NCI-H1417 treated with DMSO at 0.1 percent for 48 hours (cell line): ENCODE measurements at regions not wholly inside any gene's neighbourhood (a gene's known extent, or its start where the extent isn't known, plus 50 kb on each side); places are given as distances from the start of the nearest gene placed in this dataset.
A peak's percentile ranks its signal among the peaks of the same experiment; 100 is the strongest.
"Not testable (repeated sequence)": the region's sequence is repeated elsewhere in the genome, so short reads cannot be mapped to it uniquely, and the experiment has no call there.

Source experiments
- DNase-seq: peaks from one replicate; lab custom pipeline; 2025; lab: John Stamatoyannopoulos, UW

GRCh38 chr12:20040831-20041230 is 327.5 kb upstream of the PDE3A start:
- DNase-seq = no peak

DNA sequence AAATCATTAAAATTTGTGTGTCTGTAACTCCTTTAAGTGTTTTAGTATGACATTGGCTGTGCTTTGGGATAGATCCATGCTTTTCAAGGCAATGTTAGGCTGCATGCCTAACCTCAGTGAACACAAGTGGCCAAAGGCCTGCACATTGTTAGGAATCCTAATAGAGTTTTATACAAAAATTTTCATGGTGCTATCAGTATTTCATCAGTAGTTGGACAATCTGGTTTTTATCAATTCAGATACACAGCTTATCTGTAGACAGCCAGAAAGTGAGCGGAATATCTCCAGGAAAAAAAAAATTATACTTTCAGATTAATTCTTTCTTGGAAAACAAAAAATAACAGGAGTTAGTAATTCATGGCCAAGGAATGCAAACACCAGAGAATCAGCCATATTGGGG is 324.0 kb upstream of the PDE3A start:
- no peak for DNase-seq

DNA sequence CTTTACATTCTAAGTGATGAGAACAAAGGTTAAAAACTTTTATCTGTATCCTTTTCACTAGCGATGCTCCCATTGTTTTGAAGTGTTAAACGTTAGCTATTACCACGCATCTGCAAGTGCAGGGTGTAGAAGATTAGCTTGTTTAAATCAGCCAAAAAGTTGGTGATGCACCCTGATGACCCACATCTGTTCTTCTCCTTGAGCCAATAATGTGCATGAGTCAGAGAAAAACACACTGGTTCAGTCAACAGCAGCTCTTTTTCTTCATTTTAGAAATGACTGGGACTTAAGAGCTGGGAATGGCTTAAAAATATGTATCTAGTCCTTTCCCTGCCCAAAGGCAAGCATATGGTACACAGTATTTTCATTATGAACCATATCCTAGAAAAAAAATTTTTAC is 323.5 kb upstream of the PDE3A start:
- no peak for DNase-seq

GRCh38 chr12:20047901-20048300 is 320.4 kb upstream of the PDE3A start:
- no peak for DNase-seq

DNA sequence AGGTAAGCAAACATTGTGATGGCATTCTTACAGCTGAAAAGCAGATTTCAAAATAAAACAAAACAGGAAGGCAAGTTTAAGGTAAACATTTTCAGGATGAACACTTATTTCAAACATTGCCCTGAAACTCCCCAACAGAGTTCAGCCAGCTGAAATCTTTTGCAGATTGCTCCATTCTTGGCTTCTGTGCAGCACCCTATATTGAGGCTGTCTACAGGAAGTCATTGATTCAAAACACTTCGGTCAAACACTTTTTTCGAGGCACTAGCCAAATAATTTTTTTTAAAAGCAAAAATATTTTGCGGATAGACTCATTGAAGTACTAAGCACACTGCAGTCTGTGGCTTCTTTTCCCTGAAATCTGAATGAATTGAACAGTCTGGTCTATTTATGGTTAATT is 318.1 kb upstream of the PDE3A start:
- DNase-seq = no peak

- DNase-seq = no peak
Observed at GRCh38 chr12:20053782-20054181, 314.6 kb upstream of the PDE3A start.

DNA sequence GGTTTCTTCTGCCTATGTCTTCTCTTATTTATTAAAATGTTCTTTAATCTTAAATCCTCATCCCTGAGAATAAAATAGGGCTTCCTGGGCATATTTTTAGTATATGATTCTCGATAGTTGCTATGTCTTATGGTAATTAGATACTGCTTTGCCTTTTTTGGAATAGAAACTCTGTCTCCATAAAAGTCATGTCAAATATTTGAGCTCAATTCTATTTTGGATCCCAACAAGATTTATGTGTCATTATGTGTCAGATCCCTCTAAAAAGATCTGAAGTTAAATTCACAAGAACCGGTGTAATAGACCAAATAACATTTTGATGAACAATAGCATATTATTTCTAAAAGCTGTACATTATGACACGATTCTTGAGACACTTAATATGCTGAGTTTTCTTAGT is 312.5 kb upstream of the PDE3A start:
- no peak for DNase-seq

GRCh38 chr12:20057398-20057797 is 310.9 kb upstream of the PDE3A start:
- DNase-seq = no peak

- no peak for DNase-seq
Observed at GRCh38 chr12:20063116-20063515, 305.2 kb upstream of the PDE3A start.

GRCh38 chr12:20077618-20078017 is 290.7 kb upstream of the PDE3A start:
- DNase-seq = no peak

DNA sequence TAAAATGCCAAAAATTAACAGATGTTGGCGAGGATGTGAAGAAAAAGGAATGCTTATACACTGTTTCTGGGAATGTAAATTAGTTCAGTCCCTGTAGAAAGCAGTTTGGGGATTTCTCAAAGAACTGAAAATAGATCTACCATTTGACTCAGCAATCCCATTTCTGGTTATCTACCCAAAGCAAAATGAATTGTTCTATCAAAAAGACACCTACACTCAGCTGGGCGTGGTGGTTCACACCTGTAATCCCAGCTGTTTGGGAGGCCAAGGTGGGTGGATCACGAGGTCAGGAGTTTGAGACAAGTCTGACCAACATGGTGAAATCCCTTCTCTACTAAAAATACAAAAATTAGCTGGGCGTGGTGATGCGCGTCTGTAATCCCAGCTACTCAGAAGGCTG is 279.3 kb upstream of the PDE3A start:
- DNase-seq = no peak

- DNase-seq = not testable (repeated sequence)
Observed at GRCh38 chr12:20093190-20093810, 275.0 kb upstream of the PDE3A start.

DNA sequence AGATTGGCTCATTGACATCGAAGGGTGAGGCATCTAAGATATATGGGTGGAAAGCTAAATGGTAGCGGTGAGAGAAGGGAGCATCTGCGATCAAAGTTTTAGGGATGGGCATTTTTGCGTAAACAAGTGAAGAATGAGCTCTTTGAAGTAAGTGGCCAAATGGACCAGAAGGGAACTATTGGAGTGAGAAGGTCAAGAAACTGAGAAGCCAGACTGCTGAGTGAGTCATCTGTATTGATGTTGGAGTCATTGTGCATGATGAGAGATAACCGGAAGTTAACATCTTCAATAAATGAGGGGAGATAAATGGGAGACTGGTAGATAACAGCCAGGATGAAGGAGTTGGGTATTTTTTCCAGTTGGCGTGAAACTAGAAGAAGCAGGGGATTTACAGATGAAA is 271.9 kb upstream of the PDE3A start:
- no peak for DNase-seq

- DNase-seq = no peak
Observed at GRCh38 chr12:20097626-20098025, 270.7 kb upstream of the PDE3A start.

- DNase-seq = peak; percentile 5
Observed at GRCh38 chr12:20099395-20100183, 268.7 kb upstream of the PDE3A start.

DNA sequence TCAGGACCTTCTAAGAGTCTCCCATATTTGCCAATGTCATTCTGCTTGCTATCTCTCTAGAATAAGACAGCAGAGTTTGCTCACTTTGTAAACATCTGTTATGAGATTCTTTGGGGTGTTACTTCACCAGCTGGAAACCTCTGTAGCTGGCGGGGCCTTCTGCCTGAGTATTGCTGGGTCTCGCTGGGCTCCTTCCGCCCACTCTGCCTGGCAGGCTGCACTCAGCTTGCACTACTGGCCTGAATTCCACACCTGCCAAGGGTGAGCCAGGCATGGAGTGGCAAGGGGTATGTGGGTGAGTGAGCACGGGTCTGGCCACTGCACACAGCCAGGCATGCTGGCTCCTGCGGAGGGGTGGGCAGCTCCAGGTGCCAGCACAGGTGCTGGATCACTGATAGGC is 267.3 kb upstream of the PDE3A start:
- no peak for DNase-seq

GRCh38 chr12:20105943-20106342 is 262.4 kb upstream of the PDE3A start:
- DNase-seq = no peak

DNA sequence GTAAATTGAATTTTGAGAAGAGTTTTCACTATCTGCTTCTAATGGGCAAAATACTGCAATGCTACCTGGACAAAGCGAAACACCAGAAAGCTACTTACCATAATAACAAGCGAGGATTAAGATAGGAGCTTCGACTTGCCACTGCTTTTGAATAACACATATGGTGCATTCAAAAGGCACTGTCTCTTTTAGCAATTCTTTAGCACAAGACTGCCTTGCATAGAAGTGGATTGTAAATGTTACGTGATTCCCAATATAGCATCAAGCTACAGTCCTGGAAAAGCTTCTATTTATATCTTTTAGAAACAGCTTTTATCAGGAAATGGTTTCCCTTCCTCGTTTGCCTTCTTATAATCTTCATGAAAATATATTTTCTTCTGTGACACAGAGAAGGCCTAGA is 258.7 kb upstream of the PDE3A start:
- DNase-seq = no peak

DNA sequence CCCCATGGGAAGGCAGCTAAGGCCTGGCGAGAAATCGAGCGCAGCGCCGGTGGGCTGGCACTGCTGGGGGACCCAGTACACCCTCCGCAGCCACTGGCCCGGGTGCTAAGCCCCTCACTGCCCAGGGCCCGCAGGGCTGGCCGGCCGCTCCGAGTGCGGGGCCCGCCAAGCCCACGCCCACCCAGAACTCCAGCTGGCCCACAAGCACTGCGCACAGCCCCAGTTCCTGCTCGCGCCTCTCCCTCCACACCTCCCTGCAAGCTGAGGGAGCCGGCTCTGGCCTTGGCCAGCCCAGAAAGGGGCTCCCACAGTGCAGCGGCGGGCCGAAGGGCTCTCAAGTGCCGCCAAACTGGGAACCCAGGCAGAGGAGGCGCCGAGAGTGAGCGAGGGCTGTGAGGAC is 253.0 kb upstream of the PDE3A start:
- not testable (repeated sequence) for DNase-seq

DNA sequence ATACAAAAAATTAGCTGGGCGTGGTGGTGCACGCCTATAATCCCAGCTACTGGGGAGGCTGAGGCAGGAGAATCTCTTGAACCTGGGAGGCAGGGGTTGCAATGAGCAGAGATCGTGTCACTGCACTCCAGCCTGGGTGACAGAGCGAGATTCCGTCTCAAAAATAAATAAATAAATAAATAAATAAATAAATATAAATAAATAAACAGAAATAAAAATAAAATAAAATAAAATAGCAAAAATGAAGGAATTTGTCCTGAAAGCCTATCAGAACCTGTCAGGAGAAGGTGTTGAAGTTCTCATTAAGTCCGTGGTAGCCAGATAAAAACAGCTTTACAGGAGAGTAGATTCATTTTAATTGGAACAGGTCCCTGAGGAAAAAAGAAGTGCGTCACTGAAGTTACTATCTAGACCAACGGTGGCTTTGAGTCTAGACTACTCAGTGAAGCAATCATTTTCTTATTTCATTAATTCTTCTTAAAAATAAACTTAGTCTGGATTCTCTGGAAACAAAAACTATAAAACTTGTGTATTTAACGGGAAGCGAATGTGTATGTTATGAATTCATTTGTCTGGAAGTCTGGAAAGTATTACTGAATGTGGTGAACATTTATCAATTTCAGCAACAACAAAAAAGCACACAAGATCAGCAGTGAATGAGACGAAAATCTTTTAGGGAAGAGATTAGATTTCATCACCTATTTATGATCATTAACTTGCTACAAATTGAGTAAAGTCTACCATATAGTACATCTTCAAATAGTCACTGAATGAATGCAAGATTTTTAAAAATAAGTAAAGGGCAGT is 248.5 kb upstream of the PDE3A start:
- DNase-seq = no peak

- DNase-seq = no peak
Observed at GRCh38 chr12:20120403-20120725, 248.0 kb upstream of the PDE3A start.

GRCh38 chr12:20122274-20122673 is 246.1 kb upstream of the PDE3A start:
- no peak for DNase-seq

DNA sequence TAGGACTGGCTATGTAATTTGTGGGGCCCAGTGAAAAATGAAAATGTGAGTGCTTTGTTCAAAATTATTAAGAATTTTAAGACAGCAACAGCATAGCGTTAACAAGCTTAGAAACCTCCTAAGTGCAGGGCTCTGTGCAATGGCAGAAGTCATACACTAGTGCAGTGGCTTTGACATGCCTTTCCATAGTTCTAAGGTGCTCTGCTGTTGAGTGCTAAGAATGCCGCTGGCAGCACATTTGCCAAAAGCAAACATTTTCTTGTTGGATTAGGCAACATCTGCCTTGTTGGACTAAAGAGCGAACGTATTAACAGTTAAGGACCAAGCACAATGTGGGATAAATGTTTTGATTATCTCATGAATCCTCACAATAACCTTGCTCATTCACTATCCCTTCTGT is 244.9 kb upstream of the PDE3A start:
- no peak for DNase-seq
